ENCODE measurements at regions not wholly inside any gene's neighbourhood (a gene's known extent, or its start where the extent isn't known, plus 50 kb on each side); places are given as distances from the start of the nearest gene placed in this dataset.

DNA sequence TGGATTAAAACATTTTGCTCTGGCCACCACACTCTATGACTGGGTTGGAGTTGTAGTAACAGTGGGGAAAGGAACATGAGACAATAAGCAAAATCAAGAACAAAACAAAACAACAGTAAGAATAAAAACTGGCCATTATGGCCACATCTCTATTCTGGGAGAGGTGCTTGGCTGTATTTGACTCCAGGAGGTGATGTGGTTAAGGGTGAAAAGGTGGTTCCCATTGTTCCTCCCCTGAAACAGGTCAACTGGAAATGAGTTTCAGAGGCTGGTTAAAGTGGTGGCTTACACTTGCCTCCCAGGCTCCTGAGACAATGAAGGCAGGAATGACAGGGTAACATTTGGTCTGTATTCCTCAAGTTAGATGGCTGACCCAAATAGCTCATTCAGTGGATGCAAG lies 67.3 kb upstream of the FANCL start:
- no peak for TF ChIP-seq POLR2A (IDR thresholded peaks at IDR 0.05; ENCODE audit: low read length)
- no peak for TF ChIP-seq GATA1 (IDR thresholded peaks at IDR 0.05; ENCODE audit: low read depth, low read length)
